Sigmoid colon (tissue), 6 donors: ENCODE measurements at regions not wholly inside any gene's neighbourhood (a gene's known extent, or its start where the extent isn't known, plus 50 kb on each side); places are given as distances from the start of the nearest gene placed in this dataset.

ENCODE experiments used
- DNase-seq: peaks from one replicate; pipeline ENCODE4 v3.0.0-alpha.2; 2019
- H3K27ac ChIP-seq, 4 donors: fragments of 200-600 bp; sonication (generic); one replicate each; pipeline ENCODE4 v1.5.1; 2016 to 2019; ENCODE audit warnings: mild to moderate bottlenecking in 1 of 4
- H3K27me3 ChIP-seq, 3 donors: fragments of 200-600 bp; sonication (generic); one replicate each; pipeline ENCODE4 v1.5.1; 2019; ENCODE audit warnings: mild to moderate bottlenecking in 1 of 3
- H3K36me3 ChIP-seq, 4 donors: fragments of 200-600 bp; sonication (generic); one replicate each; pipeline ENCODE4 v1.5.1; 2016 to 2019
- H3K4me1 ChIP-seq, 4 donors: fragments of 200-600 bp; sonication (generic); one replicate each; pipeline ENCODE4 v1.5.1; 2017 to 2019
- H3K4me3 ChIP-seq, 4 donors: fragments of 200-600 bp; sonication (generic); one replicate each; pipeline ENCODE4 v1.5.1; 2017 to 2019; ENCODE audit warnings: mild to moderate bottlenecking in 2 of 4, moderate library complexity in 1 of 4
- H3K9me3 ChIP-seq, 4 donors: fragments of 200-600 bp in 3 of 4; sonication (generic) in 3 of 4; one replicate each; pipeline versions ENCODE4 v1.5.1 to v1.6.1; 2013 to 2019
- EP300 ChIP-seq, 4 donors: sonication (generic); formaldehyde crosslinking; IDR thresholded peaks; one replicate each; pipeline ENCODE4 v1.6.1; 2017; ENCODE audit warnings: antibody characterized with exemption in 4 of 4
- POLR2A ChIP-seq, 2 donors: fragments of 450-650 bp; IDR thresholded peaks; one replicate each; pipeline ENCODE4 v1.6.1; 2016; ENCODE audit warnings: antibody characterized with exemption in 2 of 2, mild to moderate bottlenecking in 2 of 2, moderate library complexity in 2 of 2
- POLR2AphosphoS5 ChIP-seq, 4 donors: sonication (generic); formaldehyde crosslinking; IDR thresholded peaks; one replicate each; pipeline ENCODE4 v1.6.1; 2017; ENCODE audit warnings: antibody characterized with exemption in 4 of 4
- WGBS, 2 donors: extraction: QIAGEN DNeasy Blood & Tissue Kit; methylation state at CpG; one replicate each; pipeline ENCODE4 v1.1.7; 2013; 5-methylcytosine and 5-hydroxymethylcytosine counted together
- intact Hi-C: fragments of 100-400 bp; cut with DNase I; formaldehyde crosslinking; loops from one replicate; pipeline ENCODE4 v1.15.1; 2023
- TF ChIP-seq, protein P1 (sequence below), 4 experiments: fragments of 450-650 bp in 3 of 4; fragments of 200-600 bp in 1 of 4; IDR thresholded peaks; one replicate each; pipeline ENCODE4 v1.5.1; 2016 to 2019; ENCODE audit warnings: antibody characterized with exemption in 4 of 4, mild to moderate bottlenecking in 3 of 4, moderate library complexity in 2 of 4
- donor health status: healthy with polysubstance abuse.
- donor health status: healthy.

DNA sequence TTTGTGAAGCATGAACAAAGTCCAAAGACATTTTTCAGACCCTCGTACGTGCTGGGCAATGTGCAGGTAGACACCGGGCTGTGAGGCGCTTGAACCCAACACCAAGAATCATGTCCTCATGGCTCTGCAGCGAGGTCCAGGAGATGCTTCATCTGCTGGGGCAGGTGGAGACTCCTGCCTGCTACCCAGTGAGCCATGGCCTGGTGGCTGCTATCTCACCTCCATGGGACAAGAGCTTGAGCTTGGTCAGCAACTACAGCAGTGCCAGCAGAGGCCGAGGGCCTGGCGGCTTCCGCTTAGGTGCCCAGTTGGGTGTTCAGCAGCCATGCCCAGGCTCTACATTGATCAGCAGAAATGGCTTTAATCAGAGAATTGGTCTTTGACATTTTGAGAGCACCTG lies 281.0 kb upstream of the HS6ST1 start:
- no peaks in the 10 kb centered on the region for H3K4me1 ChIP-seq
- no peak overlapping the region for H3K27ac ChIP-seq
- no peaks in the 10 kb centered on the region for H3K27me3 ChIP-seq
- TF ChIP-seq POLR2A (IDR thresholded peaks at IDR 0.05) (no peak), POLR2AphosphoS5 (IDR thresholded peaks at IDR 0.05) (no peak), EP300 (IDR thresholded peaks at IDR 0.05) (no peak)
- TF ChIP-seq, protein P1, sequence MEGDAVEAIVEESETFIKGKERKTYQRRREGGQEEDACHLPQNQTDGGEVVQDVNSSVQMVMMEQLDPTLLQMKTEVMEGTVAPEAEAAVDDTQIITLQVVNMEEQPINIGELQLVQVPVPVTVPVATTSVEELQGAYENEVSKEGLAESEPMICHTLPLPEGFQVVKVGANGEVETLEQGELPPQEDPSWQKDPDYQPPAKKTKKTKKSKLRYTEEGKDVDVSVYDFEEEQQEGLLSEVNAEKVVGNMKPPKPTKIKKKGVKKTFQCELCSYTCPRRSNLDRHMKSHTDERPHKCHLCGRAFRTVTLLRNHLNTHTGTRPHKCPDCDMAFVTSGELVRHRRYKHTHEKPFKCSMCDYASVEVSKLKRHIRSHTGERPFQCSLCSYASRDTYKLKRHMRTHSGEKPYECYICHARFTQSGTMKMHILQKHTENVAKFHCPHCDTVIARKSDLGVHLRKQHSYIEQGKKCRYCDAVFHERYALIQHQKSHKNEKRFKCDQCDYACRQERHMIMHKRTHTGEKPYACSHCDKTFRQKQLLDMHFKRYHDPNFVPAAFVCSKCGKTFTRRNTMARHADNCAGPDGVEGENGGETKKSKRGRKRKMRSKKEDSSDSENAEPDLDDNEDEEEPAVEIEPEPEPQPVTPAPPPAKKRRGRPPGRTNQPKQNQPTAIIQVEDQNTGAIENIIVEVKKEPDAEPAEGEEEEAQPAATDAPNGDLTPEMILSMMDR (IDR thresholded peaks at IDR 0.05), result no peak
- H3K4me3 ChIP-seq, result no peak overlapping the region
- 90 to 92% methylated on average over 8 of the region's 8 CpGs for WGBS, 2 donors
- H3K9me3 ChIP-seq, result no peaks in the 10 kb centered on the region
- H3K36me3 ChIP-seq, result no peaks in the 10 kb centered on the region
- intact Hi-C loops, result no loop called here
- peak; percentile 52 for DNase-seq

DNA sequence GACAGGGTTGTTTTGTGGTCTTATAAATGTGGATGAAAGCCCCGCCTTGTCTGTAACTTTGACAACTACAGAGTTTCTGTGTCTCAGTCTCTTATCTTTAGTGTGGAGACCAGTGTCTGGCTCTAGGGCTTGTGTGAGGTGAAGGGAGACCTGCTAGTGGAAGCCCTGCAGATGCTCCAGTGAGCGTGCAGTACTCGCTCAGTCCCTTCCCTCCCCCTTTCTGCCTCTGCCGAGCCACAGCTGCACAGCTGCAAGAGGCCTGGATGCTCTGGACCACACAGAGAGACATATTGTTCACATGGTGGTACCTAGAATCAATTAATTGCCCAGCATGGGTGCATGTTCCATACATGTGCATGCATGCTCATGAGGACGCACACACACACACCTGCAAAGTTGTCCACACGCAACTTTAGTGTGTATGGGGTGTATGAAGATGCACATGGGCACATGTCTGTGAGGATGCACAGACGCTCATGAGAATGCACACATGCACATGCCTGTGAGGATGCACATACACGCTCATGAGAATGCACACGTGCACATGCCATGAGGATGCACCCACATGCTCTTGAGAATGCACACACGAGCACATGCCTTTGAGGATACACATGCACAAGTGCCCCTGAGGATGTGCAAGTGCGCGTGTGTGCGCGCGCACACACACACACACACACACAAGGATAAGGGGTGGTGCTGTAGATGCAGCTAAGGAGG lies 282.1 kb upstream of the HS6ST1 start:
- H3K4me3 ChIP-seq, result no peak overlapping the region
- H3K27me3 ChIP-seq, result no peaks in the 10 kb centered on the region
- H3K9me3 ChIP-seq, result no peaks in the 10 kb centered on the region
- H3K4me1 ChIP-seq, result no peaks in the 10 kb centered on the region
- TF ChIP-seq POLR2A (IDR thresholded peaks at IDR 0.05), result no peak
- TF ChIP-seq, protein P1 (IDR thresholded peaks at IDR 0.05), result no peak
- no peak for TF ChIP-seq POLR2AphosphoS5 (IDR thresholded peaks at IDR 0.05)
- no peak for TF ChIP-seq EP300 (IDR thresholded peaks at IDR 0.05)
- H3K36me3 ChIP-seq, result no peaks in the 10 kb centered on the region
- H3K27ac ChIP-seq, result no peak overlapping the region
- intact Hi-C loops, result no loop called here
- DNase-seq, result no peak
- 78 to 85% methylated on average over 15 of the region's 15 CpGs for WGBS, 2 donors

DNA sequence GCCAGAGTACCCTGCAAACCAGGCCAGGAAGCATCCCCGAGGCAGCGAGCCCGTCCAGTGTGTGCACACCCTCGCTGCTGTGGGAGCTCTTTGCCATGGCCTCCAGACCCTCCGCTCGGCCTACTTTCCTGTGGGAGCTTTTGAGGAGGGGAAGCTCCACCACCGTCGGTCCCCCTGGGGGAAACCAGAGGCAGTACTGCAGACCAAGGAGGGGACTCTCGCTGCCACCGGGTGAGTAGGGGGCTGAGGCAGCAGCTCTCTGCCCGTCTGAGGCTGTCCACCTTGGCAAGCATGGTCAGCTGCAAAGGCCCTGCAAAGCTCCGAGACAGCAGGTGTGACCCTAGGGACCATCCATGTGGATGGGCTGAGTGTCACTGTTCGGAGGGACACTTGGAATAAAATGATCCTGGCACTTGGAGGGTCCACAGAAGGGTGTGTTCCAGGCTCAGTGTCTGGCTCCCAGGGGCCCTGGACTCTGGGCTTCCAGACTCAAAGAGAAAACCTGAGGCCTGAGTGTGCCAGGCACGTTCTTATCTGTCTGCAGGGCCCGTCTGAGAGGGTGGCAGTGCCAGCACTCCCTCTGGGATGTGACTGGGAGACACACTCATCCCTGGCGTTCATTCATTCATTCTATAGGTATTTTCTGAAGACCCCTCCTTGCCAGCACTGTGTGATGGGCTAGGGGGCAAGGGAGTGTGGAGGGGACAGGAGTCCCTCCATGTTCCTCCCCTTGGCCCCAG lies 282.8 kb upstream of the HS6ST1 start:
- no peaks in the 10 kb centered on the region for H3K4me1 ChIP-seq
- intact Hi-C loops, result no loop called here
- H3K9me3 ChIP-seq, result no peaks in the 10 kb centered on the region
- no peaks in the 10 kb centered on the region for H3K36me3 ChIP-seq
- peak; percentile 46 for DNase-seq
- TF ChIP-seq POLR2AphosphoS5 (IDR thresholded peaks at IDR 0.05), result no peak
- TF ChIP-seq POLR2A (IDR thresholded peaks at IDR 0.05), result no peak
- TF ChIP-seq, protein P1 (IDR thresholded peaks at IDR 0.05), result no peak
- no peak for TF ChIP-seq EP300 (IDR thresholded peaks at IDR 0.05)
- no peak overlapping the region for H3K4me3 ChIP-seq
- 87 to 92% methylated on average over 16 of the region's 16 CpGs for WGBS, 2 donors
- H3K27ac ChIP-seq, result no peak overlapping the region
- H3K27me3 ChIP-seq, result no peaks in the 10 kb centered on the region

DNA sequence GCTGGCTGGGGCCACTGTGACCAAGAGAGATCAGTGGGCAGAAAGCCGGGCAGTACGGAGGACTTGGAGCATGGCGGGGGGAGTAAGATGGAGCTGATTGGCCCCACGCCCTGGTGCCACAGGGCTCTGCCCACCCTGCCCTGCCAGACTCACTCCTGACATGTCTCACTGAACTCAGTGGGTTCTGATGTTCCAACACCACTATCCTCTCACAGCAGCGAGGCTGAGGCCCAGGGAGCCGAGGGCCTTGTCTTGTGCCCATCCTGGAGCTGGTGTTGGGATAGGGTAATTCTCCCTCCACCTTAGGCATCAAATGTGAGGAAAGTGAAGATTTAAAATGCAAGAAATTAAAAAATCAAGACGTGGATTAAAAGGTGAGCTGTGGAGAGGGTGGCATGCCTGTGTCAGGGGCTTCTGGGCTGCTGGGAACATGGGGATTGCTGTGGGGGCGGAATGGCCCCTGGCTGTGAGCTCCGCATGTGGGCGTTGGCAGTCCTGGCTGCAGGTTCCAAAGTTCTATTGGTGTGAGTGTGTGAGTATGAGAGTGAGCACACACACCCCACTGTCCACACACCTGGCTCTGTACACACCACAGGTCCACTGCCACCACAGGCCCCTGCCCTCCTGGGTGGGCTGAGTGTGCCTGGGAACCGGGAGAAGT lies 283.5 kb upstream of the HS6ST1 start:
- TF ChIP-seq, protein P1 (IDR thresholded peaks at IDR 0.05), result no peak
- no peak for TF ChIP-seq POLR2A (IDR thresholded peaks at IDR 0.05)
- TF ChIP-seq POLR2AphosphoS5 (IDR thresholded peaks at IDR 0.05), result no peak
- no peak for TF ChIP-seq EP300 (IDR thresholded peaks at IDR 0.05)
- 70 to 84% methylated on average over 11 of the region's 11 CpGs for WGBS, 2 donors
- intact Hi-C loops, result no loop called here
- Histone ChIP-seq H3K4me1 (no peaks in the 10 kb centered on the region), H3K27ac (no peak overlapping the region), H3K27me3 (no peaks in the 10 kb centered on the region), H3K4me3 (no peak overlapping the region), H3K9me3 (no peaks in the 10 kb centered on the region), H3K36me3 (no peaks in the 10 kb centered on the region)
- peak; percentile 57 for DNase-seq
